GM19455 (cell line): ENCODE measurements at regions not wholly inside any gene's neighbourhood (a gene's known extent, or its start where the extent isn't known, plus 50 kb on each side); places are given as distances from the start of the nearest gene placed in this dataset.

ENCODE experiments used
- ATAC-seq: cut with Tn5 transposase; IDR thresholded peaks from one replicate; pipeline ENCODE4 v1.9.1; 2021; ENCODE audit not compliant: unreplicated experiment

GRCh38 chr2:198817536-198817935, 640.2 kb downstream of the SATB2 start:
- ATAC-seq = no peak

- no peak for ATAC-seq
These were observed 642.1 kb downstream of the SATB2 start for GRCh38 chr2:198815626-198816025.

DNA sequence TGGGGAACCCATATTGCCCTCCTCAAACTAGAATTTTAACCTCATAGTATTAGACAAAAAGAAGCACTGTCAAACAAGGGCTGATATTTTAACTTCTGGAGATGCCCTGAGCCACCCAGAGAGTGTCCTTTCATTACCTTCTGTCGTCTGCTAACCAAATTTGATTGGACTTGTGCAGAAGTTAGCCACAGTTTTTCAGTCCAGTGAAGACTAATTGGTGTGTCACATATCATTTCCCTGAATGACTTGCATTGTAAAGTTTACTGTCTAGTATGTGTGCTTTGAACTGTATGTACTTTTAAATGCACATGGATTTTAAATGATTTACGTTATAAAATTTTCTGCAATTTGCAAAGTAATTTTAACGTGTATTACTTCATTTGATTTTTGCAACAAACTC, 646.5 kb downstream of the SATB2 start:
- no peak for ATAC-seq

GRCh38 chr2:198809976-198810375, 647.8 kb downstream of the SATB2 start:
- no peak for ATAC-seq

DNA sequence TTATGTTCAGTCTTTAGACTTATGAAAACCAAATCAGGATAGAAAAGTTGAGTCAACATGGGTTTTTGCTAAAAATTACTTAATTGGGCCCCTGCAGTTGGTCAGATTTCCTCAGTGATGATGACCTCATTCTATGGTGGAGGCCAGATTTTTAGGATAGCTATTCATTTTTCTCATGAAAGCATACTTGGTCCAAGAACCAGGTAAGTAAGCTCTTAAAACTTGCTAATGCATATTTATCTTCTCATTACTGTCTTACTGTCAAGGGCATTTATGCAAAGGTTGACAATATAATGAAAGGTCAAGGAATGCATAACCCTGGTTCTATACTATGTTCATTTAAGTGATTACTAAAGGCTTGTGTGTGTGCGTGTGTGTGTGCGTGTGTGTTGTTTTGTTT, 650.6 kb downstream of the SATB2 start:
- ATAC-seq = no peak

DNA sequence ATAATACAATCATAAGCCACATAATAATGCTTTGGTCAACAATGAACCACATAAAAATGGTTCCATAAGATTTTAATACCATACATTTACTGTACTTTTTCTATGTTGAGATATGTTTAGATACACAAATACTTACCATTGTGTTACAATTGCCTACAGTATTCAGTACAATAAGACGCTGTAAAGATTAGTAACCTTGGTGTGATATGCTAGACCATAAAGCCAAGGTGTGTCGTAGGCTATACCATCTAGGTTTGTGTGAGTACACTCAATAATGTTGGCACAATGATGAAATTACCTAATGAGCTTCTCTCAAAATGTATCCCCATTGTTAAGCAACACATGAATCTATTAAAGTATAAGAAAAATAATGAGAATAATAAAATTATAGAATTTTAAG, 662.3 kb downstream of the SATB2 start:
- no peak for ATAC-seq

- ATAC-seq = no peak
These were observed 666.1 kb downstream of the SATB2 start for GRCh38 chr2:198791623-198792022.

- no peak for ATAC-seq
These were observed 669.1 kb downstream of the SATB2 start for GRCh38 chr2:198788676-198789075.

DNA sequence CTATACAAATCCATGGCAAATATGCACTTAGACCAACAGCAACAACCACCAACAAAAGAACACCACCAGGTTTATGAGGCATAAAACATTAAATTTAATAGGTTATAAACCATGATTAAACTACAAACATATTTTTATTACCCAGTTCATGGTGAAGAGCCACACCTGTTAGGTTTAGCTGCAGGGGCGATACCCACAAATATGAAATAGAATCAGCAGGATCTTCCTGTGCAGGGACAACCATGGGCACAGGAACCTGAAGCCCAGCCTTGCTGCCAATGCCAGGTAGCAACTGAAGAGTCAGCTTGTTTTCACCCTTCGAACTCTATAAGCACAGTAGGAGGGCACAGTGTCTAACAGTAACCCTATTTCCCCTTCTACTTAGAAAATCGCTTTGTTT, 675.0 kb downstream of the SATB2 start:
- no peak for ATAC-seq

DNA sequence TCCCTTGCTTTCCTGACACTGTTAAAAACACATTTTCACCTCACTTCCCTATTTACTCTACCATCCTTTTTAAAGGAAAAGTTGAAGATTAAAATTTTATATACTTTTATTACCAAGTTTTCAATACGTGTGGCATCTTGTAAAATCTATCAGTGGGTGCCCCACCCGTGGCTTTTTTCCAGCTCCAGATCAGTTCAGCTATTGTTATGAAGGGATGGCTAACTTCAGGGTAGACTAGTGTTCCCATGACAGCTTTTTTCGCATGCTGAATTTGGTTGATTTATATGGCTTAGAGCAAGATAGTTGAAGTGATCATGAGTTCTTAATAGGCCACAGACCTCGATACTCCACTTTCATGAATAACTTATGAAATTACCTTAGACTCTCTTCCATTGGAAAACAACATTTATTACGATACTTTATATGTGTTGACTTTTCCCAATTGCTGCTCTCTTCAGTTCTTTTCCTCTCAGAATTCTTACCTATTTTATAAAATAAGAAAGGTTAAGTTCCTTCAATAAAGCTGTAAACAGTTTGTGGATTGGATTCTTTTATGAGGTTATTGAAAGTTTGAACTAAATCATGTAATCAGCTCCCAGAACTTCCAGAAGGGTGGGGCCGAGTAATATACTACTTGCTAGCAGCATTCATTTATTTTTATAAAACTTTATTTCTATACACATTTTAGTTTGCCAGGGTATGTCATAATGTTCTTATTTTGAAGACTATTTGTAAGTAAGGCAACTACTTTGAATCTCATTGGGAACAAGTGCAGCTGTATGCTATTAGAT, 680.9 kb downstream of the SATB2 start:
- ATAC-seq = no peak

GRCh38 chr2:198775737-198776136, 682.0 kb downstream of the SATB2 start:
- no peak for ATAC-seq

- no peak for ATAC-seq
These were observed 683.2 kb downstream of the SATB2 start for GRCh38 chr2:198774576-198774975.

DNA sequence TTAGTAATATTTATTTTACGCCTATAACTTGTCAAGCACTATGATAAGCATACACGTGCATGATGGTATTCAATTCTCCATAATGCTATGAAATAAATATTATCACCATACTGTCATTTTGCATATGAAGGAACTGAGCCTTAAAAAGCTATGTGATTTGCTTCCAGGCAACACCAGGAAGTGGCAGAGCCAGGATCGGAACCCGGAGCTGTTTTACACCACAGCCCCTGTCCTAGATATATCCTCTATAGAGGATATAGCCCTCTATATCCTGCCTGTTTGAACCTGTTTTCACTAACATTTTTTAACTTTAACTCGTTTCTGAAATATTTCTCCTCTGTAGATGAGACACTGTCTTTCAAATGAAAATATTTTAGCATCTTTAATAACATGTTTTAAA, 690.0 kb downstream of the SATB2 start:
- ATAC-seq = no peak

DNA sequence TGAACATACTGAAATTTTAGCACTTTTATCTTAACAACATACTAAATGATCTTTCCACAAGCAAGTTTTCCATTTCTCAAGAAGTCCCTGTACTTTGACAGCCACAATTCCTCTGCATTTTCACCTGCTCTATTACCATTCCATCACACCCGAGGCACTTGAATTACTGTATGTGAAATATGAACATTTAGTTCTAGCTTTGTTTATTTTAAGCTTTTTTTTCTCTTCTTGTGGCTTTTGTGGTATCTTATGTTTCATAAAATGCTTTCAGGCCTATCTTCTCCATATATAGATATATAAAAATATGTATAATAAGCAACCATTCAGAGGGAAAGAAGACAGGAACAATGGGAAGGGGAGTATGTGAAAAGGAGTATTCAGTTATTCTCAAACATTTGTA, 693.9 kb downstream of the SATB2 start:
- ATAC-seq = no peak

DNA sequence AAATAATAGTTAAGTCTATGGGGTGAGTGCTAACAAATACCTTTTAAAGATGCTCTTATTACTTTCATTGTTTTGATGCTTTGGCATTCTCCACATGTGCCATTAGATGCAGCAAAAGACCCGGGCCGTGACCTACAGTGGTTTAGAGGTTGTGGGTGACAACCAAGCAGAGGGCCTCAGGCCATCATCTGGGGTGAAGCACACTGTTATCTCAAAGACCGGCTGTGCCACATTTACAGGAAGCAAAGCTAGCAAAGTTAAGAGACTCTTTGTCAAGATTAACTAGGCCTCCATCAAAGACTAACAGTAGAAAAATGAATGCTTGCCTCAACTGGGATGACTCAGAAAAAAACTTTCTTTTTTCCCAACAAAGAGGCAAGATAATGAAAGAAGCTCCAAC, 695.3 kb downstream of the SATB2 start:
- no peak for ATAC-seq

- no peak for ATAC-seq
These were observed 700.7 kb downstream of the SATB2 start for GRCh38 chr2:198757069-198757468.

DNA sequence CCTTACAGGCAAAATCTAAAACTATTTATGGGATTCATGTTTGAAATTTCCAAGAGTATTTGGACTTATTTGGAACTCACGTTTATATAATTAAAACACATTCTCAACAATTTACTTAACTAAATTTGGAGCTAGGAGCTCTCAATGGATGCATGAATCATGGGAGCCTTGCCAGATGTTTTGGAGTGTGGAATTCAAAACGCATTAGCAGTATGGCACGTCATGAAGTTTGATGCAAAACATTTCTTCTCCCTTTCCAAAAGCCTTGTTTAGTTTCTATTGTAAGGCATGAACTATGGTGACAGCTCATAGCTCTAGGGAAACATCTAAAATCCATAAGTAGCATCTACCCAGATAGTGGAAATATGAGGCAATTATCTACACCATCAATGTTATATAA, 701.6 kb downstream of the SATB2 start:
- ATAC-seq = no peak

GRCh38 chr2:198753101-198753500, 704.6 kb downstream of the SATB2 start:
- ATAC-seq = no peak

DNA sequence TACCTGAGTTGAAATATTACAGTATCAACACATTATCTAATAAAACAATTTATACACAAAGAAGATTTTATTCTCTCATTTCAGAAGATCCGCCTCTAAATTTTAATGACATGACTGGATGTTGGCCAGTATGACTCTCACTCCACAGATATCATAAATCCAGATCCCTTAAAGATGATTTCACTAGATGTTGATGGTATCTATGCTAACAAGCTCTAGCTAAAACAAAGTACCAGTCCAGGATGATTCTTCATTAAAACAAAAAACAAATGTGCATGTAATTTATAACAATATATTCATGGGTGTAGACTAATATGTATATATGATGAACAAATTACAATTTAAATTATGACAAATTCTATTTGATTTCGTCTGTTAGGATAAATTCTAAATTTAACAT, 708.4 kb downstream of the SATB2 start:
- ATAC-seq = no peak

DNA sequence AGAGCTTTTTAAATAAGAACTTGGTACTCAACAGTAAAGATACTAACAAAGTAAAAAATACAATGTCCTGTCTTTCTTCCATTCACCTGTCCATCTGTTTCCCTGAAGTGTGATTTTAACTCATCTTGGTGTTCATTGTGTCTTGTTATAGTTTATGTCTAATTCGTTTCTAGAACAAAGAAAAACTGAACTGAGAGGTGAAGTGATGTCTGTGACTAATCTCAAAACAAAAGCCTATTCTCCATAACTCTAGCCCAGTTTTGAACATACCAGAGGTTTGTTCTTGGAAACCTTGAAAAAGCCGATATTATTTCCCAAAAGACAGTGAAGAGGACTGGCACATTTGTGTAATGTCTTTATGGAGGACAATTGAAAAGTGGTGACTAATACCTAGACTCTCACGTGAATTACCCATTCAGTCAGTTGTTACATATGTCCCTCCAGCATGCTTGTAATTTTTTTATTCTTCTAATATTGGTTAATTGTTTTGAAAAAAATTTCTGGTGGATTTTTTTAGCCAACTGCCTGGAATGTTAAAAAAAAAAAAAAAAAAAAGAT, 725.8 kb downstream of the SATB2 start:
- no peak for ATAC-seq

GRCh38 chr2:198720266-198720665, 737.5 kb downstream of the SATB2 start:
- no peak for ATAC-seq

DNA sequence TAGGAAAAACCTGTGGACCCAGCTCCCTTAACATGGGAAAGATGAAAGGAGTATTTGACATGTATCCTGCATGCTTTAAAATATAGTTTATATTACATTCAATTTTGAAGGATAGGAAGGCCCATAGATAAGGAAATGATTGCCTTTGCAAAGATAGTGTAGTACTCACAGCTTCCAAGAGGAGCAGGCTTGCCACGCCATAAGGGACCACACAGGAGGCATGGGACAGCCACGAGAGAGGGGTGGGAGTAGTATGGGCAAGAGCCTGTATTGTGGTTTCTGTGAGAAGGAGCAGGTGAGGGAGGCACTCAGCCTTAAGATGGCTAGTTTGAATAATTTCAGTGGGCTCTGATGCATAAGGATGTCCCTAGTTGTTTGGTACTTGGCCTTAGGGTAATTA, 740.3 kb downstream of the SATB2 start:
- no peak for ATAC-seq

GRCh38 chr2:198715302-198715835, 742.4 kb downstream of the SATB2 start:
- no peak for ATAC-seq
